K562 (cell line): ENCODE measurements at regions not wholly inside any gene's neighbourhood (a gene's known extent, or its start where the extent isn't known, plus 50 kb on each side); places are given as distances from the start of the nearest gene placed in this dataset.
"Not testable (repeated sequence)": the region's sequence is repeated elsewhere in the genome, so short reads cannot be mapped to it uniquely, and the experiment has no call there.

Experiments used
- ATAC-seq: fragments of 200-7000 bp; cut with Tn5 transposase; 3 replicates; pipeline ENCODE4 v1.9.1; 2020; ENCODE audit warnings: moderate library complexity
- BruUV-seq: library from RNA; stranded (reverse); fragments of 400-500 nt; replicated peaks from 2 replicates; lab custom pipeline; 2021; lab: Mats Ljungman, UMichigan
- CTCF ChIA-PET: fragments of 300-600 bp; formaldehyde crosslinking; extraction: SDS; loops from one replicate; lab custom pipeline; 2021; ENCODE audit warnings: low intra/inter-chr PET ratio; lab: Yijun Ruan, JAX
- POLR2A ChIA-PET: fragments of 300-600, 350-650 bp; sonication (Branson Sonifier 250); formaldehyde crosslinking; extraction: SDS; loops from one replicate; lab custom pipeline; 2021; ENCODE audit warnings: antibody characterized with exemption, inconsistent platforms; lab: Yijun Ruan, JAX
- DNase-seq, 4 experiments: peaks; one replicate each; pipeline versions ENCODE4 v3.0.0 to v3.0.0-alpha.2; 2011 to 2018; ENCODE audit warnings: low spot score in 3 of 4, mixed read lengths in 3 of 4; ENCODE audit errors: extremely low read depth in 1 of 4
- FAIRE-seq: peaks from 2 replicates; lab custom pipeline; 2011; peaks lifted over from hg19 to GRCh38; lab: Jason Lieb, UNC
- H2AFZ ChIP-seq: 2 replicates; pipeline ENCODE4 v1.6.0; 2011; ENCODE audit warnings: low read depth, low read length, control low read depth, inconsistent platforms
- H3K27ac ChIP-seq: fragments of 200-600 bp; 3 replicates; pipeline ENCODE4 v1.8.0; 2011; ENCODE audit warnings: low read depth, mild to moderate bottlenecking, control low read depth, inconsistent platforms, low read length, moderate library complexity, mixed read lengths; ENCODE audit errors: extremely low read depth
- H3K27me3 ChIP-seq, 2 experiments: fragments of 300-600 bp in 1 of 2; 2 replicates in 1 of 2; 3 replicates in 1 of 2; pipeline versions ENCODE4 v1.6.0 to v1.8.0; 2011; ENCODE audit warnings: inconsistent platforms in 2 of 2, low read length in 2 of 2, mild to moderate bottlenecking in 1 of 2, mixed read lengths in 1 of 2, moderate library complexity in 1 of 2; ENCODE audit not compliant: control insufficient read depth in 2 of 2, insufficient read depth in 2 of 2
- H3K36me3 ChIP-seq: fragments of 300-600 bp; 3 replicates; pipeline ENCODE4 v1.8.0; 2011; ENCODE audit warnings: mild to moderate bottlenecking, low read length, inconsistent platforms; ENCODE audit not compliant: control insufficient read depth, insufficient read depth
- H3K4me1 ChIP-seq, 2 experiments: fragments of 200-600 bp in 1 of 2; replicated peaks in 1 of 2; 2 replicates in 1 of 2; 3 replicates in 1 of 2; pipeline versions ENCODE4 v1.5.1 to v1.8.0; 2011; ENCODE audit warnings: inconsistent platforms in 2 of 2, low read length in 2 of 2, mild to moderate bottlenecking in 1 of 2, mixed read lengths in 1 of 2, moderate library complexity in 1 of 2; ENCODE audit not compliant: control insufficient read depth in 2 of 2, insufficient read depth in 2 of 2
- H3K4me2 ChIP-seq: 2 replicates; pipeline ENCODE4 v1.6.1; 2011; ENCODE audit warnings: low read length, control low read depth, inconsistent platforms, mixed read lengths; ENCODE audit not compliant: insufficient read depth
- H3K4me3 ChIP-seq: fragments of 200-600 bp; sonication (generic), shearing (Covaris generic); 2 replicates; pipeline ENCODE4 v1.5.1; 2016; ENCODE audit warnings: control low read depth, inconsistent platforms
- H3K79me2 ChIP-seq: fragments of 200-600 bp; 3 replicates; pipeline ENCODE4 v1.8.0; 2011; ENCODE audit warnings: low read length, inconsistent platforms; ENCODE audit not compliant: control insufficient read depth, insufficient read depth
- H3K9ac ChIP-seq, 2 experiments: 2 replicates each; pipeline versions ENCODE4 v1.6.0 to v1.6.1; 2011; ENCODE audit warnings: low read depth in 2 of 2, low read length in 2 of 2, control low read depth in 1 of 2, inconsistent platforms in 1 of 2, mild to moderate bottlenecking in 1 of 2, mixed read lengths in 1 of 2; ENCODE audit not compliant: insufficient read depth in 1 of 2
- H3K9me1 ChIP-seq: one replicate; pipeline ENCODE4 v1.6.0; 2011; ENCODE audit warnings: inconsistent platforms, mild to moderate bottlenecking, low read length, moderate library complexity; ENCODE audit not compliant: control insufficient read depth, insufficient read depth
- H3K9me3 ChIP-seq: replicated peaks from 2 replicates; pipeline ENCODE4 v1.5.1; 2011; ENCODE audit warnings: low read depth, low read length, inconsistent platforms; ENCODE audit not compliant: control insufficient read depth, insufficient read depth
- H4K20me1 ChIP-seq: replicated peaks from 2 replicates; pipeline ENCODE4 v1.6.1; 2011; ENCODE audit warnings: low read length, inconsistent platforms, mixed read lengths; ENCODE audit not compliant: control insufficient read depth, insufficient read depth
- KLF16 ChIP-seq: IDR thresholded peaks from 2 replicates; pipeline ENCODE4 v1.6.1; 2016; ENCODE audit warnings: antibody characterized with exemption
- PCBP1 ChIP-seq: fragments of 200-400 bp; formaldehyde crosslinking; IDR thresholded peaks from 2 replicates; pipeline ENCODE4 v1.6.1; 2018; ENCODE audit warnings: mild to moderate bottlenecking, low read depth, low read length; ENCODE audit not compliant: poor library complexity, severe bottlenecking
- RAD21 ChIP-seq, 2 experiments: fragments of 250-450 bp in 1 of 2; fragments of 450-650 bp in 1 of 2; sonication (Bioruptor Pico) in 1 of 2; formaldehyde crosslinking in 1 of 2; IDR thresholded peaks in 1 of 2; conservative IDR thresholded peaks in 1 of 2; 2 replicates each; pipeline versions ENCODE4 v1.4.0 to v1.8.0; 2020 to 2022; ENCODE audit warnings: mild to moderate bottlenecking in 2 of 2, moderate library complexity in 1 of 2
- SMC3 ChIP-seq: conservative IDR thresholded peaks from 2 replicates; pipeline ENCODE4 v1.6.1; 2011; ENCODE audit warnings: low read depth, low read length, improper control_type of control experiment; ENCODE audit not compliant: insufficient read depth
- U2AF1 ChIP-seq: fragments of 200-400 bp; formaldehyde crosslinking; optimal IDR thresholded peaks from 2 replicates; pipeline ENCODE3; 2017; ENCODE audit warnings: mild to moderate bottlenecking, low read depth, low read length, moderate library complexity
- WGBS: fragments of 100-300 bp; shearing (Covaris generic); methylation state at CpG from one replicate; pipeline ENCODE4 v1.1.6; 2016; ENCODE audit warnings: low coverage, mixed read lengths; ENCODE audit not compliant: insufficient coverage; ENCODE audit errors: missing lambda C conversion rate; 5-methylcytosine and 5-hydroxymethylcytosine counted together
- in situ Hi-C: fragments of 300-500 bp; cut with MboI; formaldehyde crosslinking; loops from 4 replicates; pipeline ENCODE4 v1.15.0; 2018; ENCODE audit warnings: inconsistent platforms, mixed read lengths
- intact Hi-C: fragments of 100-400 bp; cut with micrococcal nuclease; formaldehyde crosslinking; loops from 2 replicates; pipeline ENCODE4 v1.14.2; 2022
- TF ChIP-seq, protein P1 (sequence below), 2 experiments: fragments of 450-650 bp; formaldehyde crosslinking in 1 of 2; IDR thresholded peaks; 2 replicates each; pipeline versions ENCODE4 v1.4.0 to v1.6.1; 2014 to 2020; ENCODE audit warnings: mild to moderate bottlenecking in 2 of 2, borderline replicate concordance in 1 of 2, low read depth in 1 of 2

DNA sequence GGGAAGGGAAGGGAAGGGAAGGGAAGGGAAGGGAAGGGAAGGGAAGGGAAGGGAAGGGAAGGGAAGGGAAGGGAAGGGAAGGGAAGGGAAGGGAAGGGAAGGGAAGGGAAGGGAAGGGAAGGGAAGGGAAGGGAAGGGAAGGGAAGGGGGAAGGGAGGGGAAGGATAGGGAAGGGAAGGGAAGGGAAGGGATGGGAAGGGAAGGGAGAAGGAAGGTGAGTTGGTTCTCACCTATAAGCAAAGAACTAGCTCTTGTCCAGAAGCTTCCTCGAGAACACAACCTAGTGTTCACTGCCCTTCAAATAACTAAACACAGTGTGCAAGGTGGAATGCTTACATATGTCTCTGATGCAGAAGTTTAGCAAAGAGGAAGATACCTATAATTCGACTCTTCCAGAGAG is 59.6 kb upstream of the MYO3A start:
- FAIRE-seq, POLR2A ChIA-PET, H3K4me3 ChIP-seq, H3K9ac ChIP-seq, H3K9me1 ChIP-seq, H2AFZ ChIP-seq, H3K27ac ChIP-seq, H3K79me2 ChIP-seq: not testable (repeated sequence)
- intact Hi-C loops, result loop anchor here (10.0 kb wide), 1 partner anchor 150 kb away; no protein-coding TSS in a partner anchor
- peak; percentile 81 for TF ChIP-seq PCBP1
- TF ChIP-seq, all 486 proteins: peak for 1; not testable (repeated sequence) for 485
- H3K4me1 ChIP-seq, in situ Hi-C loops, DNase-seq, H4K20me1 ChIP-seq, H3K27me3 ChIP-seq, H3K36me3 ChIP-seq, H3K4me2 ChIP-seq, CTCF ChIA-PET, H3K9me3 ChIP-seq, BruUV-seq, ATAC-seq: not testable (repeated sequence)
- 4% methylated on average over 2 of the region's 2 CpGs for WGBS

DNA sequence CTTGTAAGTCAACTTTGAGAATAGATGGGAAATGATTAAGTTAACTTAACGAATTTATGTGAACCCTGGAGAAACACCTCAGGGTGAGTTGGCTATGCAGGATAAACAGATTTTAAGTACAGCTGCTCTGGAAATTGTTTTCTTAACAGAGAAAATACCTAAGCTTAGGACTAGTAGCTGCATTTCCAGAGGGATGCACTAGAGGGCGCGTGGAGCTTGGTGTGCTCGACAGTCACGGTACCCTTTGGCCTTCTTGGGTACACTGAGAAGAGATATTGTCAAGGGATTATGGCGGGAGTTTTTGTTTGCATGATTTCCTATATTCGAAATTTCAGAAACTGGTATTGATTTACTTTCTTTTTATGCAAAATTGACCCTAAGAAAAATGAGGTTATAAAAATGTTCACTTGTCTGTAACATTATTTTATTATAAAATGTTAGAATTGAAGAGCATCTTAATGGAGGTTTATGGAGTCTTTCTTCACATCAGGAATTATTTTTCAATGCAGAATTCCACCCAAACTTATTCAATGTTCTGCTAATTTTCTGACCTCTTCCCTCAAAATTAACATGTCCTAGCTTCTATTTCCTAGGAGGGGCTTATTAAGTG is 58.4 kb upstream of the MYO3A start:
- BruUV-seq, result no TSS peak
- CTCF ChIA-PET, result no interaction called here
- H3K36me3 ChIP-seq, result no peaks in the 10 kb centered on the region
- H3K27me3 ChIP-seq, result no peaks in the 10 kb centered on the region
- FAIRE-seq (peak; percentile 89), DNase-seq (peak; percentile 54 to 76 (median 62)), ATAC-seq (peak; percentile 86)
- intact Hi-C loops, result loop anchor here (1.0 to 10.0 kb wide), 4 partner anchors 117 to 682 kb away; no protein-coding TSS in a partner anchor
- in situ Hi-C loops, result no loop called here
- H3K9me1 ChIP-seq, result no peaks in the 10 kb centered on the region
- 4% methylated on average over 7 of the region's 7 CpGs for WGBS
- H4K20me1 ChIP-seq, result no peaks in the 10 kb centered on the region; the same call in 1 of the 2 replicates
- no peak overlapping the region for H3K4me3 ChIP-seq
- no peaks in the 10 kb centered on the region for H3K79me2 ChIP-seq
- POLR2A ChIA-PET, result interaction anchor here (0.5 to 0.8 kb wide), 4 partner anchors 11 to 541 kb away, joined by 3 to 4 read pairs (median 3); no protein-coding TSS in a partner anchor
- H3K4me1 ChIP-seq, result no peaks in the 10 kb centered on the region
- H3K9me3 ChIP-seq, result no peaks in the 10 kb centered on the region
- H3K4me2 ChIP-seq, result no peak overlapping the region
- H3K27ac ChIP-seq, result no peak overlapping the region
- no peak overlapping the region for H3K9ac ChIP-seq
- H2AFZ ChIP-seq, result no peak overlapping the region
- TF ChIP-seq U2AF1 (no peak), SMC3 (peak; percentile 54; the same call in 1 of the 2 replicates), RAD21 (CRISPR knock-in tag; conservative IDR thresholded peaks at IDR 0.05 in 1 of 2, IDR thresholded peaks at IDR 0.05 in 1 of 2) (peak; percentile 55 to 77), KLF16 (0 out of 2 replicates have a peak, but pooled peaks have one; percentile 10)
- TF ChIP-seq, protein P1, sequence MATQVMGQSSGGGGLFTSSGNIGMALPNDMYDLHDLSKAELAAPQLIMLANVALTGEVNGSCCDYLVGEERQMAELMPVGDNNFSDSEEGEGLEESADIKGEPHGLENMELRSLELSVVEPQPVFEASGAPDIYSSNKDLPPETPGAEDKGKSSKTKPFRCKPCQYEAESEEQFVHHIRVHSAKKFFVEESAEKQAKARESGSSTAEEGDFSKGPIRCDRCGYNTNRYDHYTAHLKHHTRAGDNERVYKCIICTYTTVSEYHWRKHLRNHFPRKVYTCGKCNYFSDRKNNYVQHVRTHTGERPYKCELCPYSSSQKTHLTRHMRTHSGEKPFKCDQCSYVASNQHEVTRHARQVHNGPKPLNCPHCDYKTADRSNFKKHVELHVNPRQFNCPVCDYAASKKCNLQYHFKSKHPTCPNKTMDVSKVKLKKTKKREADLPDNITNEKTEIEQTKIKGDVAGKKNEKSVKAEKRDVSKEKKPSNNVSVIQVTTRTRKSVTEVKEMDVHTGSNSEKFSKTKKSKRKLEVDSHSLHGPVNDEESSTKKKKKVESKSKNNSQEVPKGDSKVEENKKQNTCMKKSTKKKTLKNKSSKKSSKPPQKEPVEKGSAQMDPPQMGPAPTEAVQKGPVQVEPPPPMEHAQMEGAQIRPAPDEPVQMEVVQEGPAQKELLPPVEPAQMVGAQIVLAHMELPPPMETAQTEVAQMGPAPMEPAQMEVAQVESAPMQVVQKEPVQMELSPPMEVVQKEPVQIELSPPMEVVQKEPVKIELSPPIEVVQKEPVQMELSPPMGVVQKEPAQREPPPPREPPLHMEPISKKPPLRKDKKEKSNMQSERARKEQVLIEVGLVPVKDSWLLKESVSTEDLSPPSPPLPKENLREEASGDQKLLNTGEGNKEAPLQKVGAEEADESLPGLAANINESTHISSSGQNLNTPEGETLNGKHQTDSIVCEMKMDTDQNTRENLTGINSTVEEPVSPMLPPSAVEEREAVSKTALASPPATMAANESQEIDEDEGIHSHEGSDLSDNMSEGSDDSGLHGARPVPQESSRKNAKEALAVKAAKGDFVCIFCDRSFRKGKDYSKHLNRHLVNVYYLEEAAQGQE (IDR thresholded peaks at IDR 0.05; ENCODE audit: borderline replicate concordance), result peak; percentile 57; the same call in 1 of the 2 replicates
- TF ChIP-seq, protein P1 (CRISPR knock-in tag; IDR thresholded peaks at IDR 0.05; ENCODE audit: low read depth), result no peak
